GM21528 (cell line): ENCODE measurements at regions not wholly inside any gene's neighbourhood (a gene's known extent, or its start where the extent isn't known, plus 50 kb on each side); places are given as distances from the start of the nearest gene placed in this dataset.

Experiments used
- ATAC-seq: cut with Tn5 transposase; IDR thresholded peaks from one replicate; pipeline ENCODE4 v1.9.1; 2021; ENCODE audit warnings: mild to moderate bottlenecking, moderate library complexity; ENCODE audit not compliant: unreplicated experiment, low FRiP score

DNA sequence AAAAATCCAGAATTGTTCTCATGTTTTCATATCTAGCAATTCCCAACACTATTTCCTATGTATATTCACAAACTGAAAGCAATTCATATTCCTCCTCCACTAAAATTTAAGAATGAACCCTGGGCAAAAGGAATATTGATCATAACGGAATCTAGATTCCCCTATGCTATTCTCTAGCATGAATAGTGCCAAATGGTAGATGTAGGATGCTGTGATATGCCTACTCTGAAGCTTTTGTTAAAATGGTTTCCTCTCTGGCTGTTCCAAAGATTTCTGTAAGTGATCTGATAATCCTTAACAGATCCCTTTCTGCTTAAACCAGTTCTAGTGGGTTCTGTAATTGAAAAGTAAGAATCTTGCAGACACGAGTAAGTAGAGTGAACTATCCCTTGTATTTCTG lies 298.0 kb upstream of the TANK start:
- no peak for ATAC-seq

DNA sequence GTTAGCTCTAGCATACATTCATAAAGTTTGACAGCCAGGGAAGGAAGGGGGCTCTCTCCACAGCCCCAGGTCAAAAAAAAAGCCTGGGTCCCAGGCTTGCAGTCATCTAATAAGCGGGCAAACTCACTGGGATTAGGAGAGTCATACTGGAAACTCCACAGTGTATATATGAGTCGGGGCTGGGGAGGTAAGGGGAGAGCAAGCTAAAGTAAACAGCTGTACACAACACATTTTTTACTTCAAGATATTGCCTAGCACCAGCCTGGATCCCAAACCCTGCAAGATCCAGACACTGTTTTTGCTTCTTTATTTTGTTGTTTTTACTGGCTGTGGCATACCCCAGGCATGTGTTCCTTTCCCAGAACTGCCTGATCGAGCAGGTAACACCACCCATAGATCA lies 291.3 kb upstream of the TANK start:
- ATAC-seq, result no peak

DNA sequence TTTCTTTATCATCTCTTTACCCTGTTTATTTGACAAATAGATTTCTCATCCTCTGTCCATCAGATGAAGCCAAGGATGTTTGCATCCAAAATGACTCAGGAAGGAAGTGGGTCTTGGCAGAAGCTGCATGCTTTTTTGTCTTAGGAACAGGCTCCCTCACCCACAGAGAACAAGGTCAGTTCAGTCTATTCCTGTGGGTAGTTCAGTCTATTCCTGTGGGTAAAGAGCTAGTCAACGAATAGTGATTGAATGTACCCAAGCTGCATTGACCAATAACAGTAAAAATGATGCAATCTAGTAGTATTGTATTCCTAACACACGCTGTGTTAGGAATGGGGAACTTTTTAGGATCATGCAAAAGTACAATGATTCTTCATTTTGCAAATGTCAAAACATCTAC lies 290.8 kb upstream of the TANK start:
- ATAC-seq, result no peak

DNA sequence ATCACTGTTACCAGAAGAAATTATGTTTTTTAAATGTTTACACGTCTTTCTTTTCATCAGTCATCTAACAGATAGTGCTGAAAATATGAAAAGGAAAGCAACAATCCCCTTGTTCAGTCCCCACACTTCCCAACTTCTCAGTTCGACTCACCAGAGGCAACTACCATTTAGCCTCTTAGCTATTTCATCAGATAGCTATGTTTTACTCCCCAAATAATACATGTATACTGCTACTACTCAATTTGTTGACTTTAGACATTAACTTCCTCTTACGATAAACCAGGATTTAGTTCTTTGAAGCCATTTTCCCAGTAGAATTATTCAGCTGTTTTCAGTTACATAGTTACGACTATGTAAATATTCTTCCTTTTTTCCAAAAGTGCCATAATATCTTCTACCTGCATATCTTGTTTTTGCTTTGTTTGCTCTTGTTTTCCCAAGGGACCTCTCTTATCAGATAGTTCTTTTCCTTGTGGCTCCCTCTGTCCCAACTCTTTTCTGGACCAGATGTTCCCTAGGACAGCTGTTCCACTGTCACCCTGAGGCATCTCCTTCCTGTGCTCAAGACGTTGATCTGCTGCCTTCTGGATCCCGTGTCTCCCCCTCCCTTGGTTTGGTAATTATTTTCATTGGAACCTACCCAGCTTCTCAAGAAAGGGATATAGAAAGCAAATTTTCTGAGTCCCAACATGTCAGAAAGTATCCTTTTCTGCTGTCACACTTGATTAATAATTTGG lies 289.3 kb upstream of the TANK start:
- no peak for ATAC-seq

DNA sequence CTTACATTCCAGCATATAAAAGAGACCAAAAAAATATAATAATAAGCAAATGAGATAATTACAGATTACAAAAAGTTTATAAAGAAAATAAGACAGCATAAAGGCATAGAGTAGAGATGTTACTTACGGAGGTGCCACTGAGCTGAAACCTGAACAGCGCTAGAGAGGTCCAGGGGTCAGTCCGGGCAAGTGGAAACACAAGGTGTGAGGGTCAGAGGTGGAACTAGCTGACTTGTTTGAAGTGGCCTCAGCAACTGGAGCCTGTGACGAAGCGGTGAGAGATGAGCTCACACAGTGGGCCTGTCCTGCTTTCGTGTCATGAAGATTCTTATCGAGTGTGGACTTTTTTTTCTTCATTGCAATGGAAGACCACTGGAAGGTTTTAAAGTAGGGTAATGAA lies 288.3 kb upstream of the TANK start:
- no peak for ATAC-seq

DNA sequence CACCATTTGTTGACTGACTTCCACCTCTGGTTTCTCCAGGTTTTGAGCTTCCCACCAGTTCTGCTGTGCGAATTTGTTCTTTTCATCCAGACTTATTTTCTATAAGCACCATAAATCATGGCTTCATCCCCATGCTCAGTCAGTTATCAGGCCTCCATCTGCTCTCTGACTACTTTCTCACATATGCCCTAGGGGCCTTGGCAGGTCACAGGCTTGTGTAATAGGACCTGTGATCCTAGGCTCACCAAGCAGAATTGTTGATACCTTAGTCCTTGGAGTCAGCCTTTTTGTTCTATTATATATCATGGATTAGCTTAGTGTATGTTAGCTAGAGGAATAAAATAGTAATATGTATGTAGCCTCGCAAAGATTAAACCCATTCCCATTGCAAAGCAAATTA lies 284.2 kb upstream of the TANK start:
- no peak for ATAC-seq

DNA sequence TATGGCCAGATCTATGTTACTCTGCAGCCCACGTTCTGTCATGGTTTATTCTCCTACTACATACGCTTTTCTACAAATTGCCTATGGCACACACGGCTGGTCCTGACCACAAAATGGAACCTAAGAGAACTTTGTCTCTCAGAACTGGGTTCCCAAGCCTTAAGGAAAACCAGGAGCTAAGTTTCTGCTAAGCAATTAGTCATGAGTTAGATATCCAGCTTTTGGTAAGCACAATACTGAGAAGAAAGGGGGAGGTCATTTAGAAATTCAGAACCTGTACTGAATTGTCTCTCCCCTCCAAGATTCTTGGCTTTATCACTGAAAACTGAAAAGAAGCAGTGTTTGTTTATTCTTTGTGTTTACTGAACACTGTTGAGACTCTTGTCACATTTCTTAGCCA lies 283.5 kb upstream of the TANK start:
- no peak for ATAC-seq

DNA sequence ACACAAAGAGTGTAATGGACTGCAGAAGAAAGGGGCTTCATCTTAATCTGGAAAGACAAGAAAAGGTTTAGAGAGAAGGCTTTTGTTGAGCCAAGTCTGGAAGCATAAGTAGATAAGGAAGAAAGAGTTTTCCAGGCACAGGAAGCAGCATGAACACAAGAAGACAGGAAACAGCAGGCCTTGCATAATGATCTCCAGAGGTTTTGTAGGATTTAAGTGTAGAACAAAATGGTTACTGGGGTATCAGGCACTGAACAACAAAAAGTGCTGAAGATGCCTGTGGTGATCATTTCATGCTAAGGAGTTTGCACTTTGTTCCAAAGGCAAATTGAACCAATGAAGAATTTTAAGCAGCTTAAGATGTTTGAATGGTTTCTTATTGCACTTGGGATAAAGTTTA lies 281.6 kb upstream of the TANK start:
- no peak for ATAC-seq

DNA sequence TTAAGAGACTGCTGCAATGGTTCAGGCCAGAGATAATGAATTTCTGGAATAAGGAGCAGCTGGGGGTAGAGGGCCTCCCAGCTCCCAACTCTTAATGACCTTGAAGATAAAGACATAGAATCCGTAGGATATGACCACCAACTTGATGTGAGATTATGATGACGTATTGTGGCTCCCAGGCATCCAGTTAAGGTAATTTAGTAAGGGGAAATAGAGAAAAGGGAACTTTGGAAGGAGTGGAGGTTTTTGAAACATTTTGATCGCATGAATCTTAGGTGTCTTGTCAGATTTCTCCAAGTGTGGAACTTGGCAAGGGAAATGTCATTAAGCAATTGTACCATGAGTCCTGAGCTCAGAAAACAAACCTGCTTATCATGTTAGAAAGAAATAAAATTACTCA lies 277.3 kb upstream of the TANK start:
- no peak for ATAC-seq

DNA sequence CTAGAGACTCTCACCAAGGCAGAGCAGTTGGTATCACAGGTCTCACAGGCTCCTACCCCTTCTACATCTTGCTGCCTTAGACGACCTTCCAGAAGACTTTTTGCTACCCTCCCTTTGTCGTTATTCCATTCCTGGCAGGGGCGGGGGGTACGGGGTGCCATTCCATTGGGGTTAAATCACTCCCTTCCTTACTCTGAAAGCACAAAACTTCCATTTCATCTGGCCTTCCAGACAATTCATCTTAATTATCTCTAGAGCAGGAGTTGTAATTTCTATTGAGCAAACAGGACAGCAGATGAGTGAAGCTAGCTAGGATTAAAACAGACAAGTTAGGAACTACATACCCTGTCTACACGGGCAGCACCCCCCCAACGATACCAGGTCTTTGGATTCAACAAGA lies 276.2 kb upstream of the TANK start:
- no peak for ATAC-seq

DNA sequence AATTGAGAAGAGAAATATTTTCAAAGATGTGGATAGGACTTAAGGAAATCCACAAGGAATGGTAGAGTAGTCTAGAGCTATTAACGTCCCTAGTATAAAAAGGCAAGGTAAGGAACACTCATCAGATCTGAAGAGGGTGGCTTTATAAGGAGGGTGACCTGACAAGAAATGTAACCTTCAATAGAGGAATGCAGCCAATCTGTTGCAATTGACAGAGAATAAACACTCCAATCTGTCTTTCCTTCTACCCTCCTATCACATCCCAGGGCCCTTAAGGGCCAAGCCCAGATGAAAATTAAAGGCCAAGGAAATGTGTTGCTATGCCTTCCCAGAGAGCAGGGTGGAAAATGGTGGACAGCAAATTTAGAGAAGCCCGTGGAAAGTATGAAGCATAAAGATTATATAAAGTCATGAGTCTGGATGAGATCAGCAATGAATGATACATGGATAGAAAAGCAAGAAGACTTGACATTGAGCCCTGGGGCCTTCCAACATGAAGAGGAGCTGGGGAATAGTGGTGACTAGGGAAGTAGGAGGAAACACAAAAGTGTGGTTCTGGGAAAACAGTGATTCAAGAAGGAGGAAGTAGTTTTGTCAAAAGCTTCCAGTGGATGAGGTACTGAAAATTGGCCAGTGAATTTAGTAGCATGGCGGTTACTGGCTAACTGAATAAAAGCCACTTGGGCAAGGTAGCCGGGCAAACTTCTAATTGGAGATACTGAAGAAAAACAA lies 270.6 kb upstream of the TANK start:
- no peak for ATAC-seq

DNA sequence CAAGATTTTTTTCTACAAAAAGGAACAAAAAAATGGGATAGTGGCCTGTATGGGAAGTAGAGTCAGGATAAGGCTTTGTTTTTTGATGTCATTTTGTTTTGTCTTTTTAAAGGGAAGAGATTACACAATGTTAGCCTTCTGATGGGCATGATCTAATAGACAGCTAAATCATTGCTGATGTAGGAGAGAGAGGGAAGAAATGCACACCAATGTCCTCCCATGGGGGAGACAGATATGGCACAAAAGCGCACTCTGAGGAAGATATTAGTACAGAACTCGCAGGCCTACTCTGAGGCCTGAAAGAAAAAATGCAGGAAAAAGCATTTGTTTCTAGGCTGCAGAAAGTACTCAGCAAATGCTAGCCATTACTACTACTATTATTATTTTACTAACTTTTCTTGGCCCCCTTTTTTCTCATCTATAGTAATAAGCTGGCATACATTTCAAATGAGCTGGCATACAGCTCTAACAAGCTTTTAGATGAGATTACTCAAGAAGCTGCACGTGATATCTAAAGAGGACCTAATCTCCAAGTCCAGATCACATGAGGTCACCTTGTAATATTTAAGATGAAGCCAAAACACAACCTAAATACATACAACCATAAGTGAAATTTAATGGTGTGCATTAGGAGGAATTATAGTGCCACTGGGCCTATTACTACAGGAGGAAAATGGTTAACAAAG lies 269.4 kb upstream of the TANK start:
- no peak for ATAC-seq

DNA sequence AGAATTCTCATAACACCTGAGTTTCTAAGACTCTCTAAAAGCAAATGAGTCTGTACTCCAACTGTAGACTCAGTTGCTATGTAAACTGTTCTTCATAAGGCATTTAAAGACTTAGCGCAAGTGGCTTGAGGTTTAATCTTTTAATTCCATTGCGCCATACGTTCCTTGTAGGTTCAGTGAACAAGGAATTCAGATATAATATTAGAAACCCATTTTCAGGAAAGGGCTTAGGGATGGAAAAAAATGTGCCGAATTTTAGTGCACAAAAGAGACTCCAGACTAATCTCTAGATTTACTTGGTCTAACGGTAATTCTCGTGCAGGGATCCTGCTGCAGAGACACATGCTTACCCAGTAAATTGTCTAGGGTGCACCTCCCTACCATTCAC lies 268.9 kb upstream of the TANK start:
- ATAC-seq, result no peak

DNA sequence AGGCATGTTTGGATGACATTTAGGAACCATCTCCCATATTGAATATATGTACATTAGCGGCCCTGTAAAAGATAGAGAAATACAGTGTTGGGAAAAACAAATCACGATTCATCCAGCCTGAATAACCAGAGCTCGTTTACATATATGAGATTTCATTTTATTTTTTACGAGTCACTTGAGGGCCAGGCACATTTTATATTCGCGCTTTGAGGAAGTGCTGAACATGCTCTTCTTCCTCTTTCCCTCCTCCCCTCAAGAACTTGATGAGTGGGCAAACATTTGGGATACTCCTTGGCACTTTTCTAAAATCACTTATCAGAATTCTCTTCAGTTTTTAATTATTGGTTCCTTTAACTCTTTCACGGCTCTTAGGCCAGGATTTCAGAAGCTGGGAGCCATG lies 268.0 kb upstream of the TANK start:
- no peak for ATAC-seq

DNA sequence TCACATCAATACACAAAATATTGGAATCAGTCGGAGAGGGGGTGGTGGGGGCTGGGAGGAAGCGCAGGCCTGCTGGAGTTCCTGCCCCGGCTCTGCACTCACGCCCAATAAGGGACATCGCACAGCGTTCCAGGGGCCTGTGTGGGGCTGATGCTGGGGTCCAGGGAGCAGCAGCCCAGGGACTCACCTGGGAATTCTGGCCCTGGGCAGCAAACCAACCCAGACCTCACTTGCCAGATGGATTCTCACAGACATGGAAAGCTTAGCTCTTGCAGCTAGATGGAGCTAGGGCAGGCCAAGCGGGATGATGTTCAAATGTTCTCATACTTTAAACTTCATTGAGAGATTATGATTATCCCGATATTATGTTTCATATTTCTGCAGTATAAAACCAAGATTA lies 266.6 kb upstream of the TANK start:
- no peak for ATAC-seq

DNA sequence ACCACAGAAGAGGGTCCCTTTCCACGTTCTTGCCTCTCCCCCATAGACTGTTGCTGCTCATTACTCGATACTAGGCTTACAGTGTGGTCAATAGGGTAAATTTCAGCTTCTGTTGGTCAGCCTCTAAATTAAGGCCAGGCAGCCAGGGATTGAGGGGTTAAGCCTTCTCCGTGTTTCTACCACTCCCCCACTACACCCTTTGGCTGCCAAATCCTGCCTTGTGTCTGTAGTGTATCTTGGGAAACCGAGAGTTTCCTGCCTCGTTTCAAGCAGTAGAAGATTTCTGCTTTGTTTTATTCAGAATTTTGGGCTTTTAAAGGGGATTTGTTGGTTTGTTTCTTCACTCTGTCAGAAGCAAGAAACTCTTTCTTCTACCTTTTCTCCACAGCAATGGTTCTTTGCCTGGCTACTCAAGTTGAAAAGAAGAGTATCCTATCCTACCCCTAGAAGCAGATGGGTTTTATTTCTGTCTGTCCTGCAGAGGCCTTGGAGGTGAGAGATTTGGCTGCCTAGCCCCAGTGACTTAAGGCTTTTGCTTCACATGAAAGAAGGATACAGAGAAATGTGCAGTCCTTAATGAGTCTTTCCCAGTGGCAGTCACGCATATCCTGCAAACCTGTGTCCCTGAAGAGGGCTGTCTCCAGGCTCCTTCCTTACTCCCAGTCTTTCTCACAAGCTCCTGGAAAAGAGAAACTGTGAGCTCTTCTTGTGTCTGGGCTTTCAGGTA lies 261.5 kb upstream of the TANK start:
- no peak for ATAC-seq

DNA sequence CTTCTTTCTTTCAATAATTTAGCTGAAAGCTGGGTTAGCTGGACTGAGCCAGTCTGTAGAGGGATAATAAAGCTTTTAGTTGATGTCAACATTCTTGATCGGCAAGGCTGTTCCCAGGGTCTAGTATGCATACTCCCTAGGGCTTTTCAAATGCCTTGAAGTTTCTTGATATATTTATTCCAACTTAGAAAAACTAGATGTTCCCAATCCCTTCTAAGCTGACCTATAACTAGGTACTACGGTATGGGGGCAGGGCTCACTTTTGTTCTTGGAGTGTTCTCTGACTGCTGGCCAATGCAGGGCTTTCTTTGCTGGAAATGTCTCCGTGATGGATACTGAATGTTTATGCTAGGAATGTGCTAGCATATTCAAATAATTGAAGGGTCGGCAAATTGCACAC lies 258.6 kb upstream of the TANK start:
- ATAC-seq, result no peak

DNA sequence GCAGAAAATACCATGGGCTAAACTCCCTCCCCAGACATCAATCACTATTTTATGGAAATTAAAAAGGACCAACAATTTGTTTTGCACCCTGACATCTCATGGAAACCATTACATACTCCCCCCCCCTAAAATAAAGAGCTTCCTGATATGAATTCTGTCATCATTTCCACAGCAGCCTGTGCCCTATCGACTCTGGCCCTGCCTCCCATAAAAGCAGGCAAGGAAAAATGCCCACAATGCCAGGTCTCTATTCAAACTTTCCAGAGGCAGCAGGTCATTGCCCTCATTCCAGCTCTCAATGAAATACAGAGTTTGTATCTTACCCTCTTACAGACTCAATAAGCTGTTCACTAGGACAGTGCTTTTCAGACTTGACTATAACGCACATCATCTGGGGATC lies 254.4 kb upstream of the TANK start:
- ATAC-seq, result no peak

DNA sequence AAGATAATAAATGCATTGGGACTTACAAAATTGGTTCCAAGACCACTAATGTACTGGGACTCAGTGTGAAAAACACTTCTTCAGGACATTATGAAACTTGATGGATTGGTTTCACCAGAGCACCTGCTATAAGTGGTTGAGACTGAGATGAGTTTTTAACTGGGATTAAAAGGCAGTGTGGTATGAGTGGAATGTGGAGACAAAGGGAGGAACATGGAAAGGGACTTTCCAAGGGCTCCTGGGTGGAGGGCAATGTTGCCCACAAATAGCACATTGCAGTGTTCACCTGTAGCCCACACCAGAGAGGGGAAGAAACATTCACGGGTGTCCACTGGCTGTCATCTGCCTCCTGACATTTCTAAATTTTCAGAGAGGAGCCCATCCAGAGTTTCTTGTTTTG lies 253.3 kb upstream of the TANK start:
- no peak for ATAC-seq

DNA sequence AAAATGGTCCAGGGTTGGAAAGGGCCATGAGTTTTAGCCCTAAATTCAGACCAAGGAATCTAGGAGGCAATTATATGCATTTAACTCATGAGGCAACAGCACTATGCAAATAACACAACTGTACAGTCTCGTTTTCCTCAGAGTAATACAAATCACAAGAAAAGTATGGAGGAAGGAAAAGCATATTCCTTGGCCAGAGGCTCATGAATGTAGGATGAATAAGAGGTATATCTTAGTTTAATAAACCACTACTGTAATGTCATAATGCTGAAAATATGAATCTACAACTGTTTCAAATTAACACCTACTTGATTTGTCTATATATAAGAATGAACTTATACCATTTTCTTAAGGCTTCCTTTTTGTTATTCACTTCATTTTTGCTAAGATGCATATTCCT lies 252.5 kb upstream of the TANK start:
- no peak for ATAC-seq

DNA sequence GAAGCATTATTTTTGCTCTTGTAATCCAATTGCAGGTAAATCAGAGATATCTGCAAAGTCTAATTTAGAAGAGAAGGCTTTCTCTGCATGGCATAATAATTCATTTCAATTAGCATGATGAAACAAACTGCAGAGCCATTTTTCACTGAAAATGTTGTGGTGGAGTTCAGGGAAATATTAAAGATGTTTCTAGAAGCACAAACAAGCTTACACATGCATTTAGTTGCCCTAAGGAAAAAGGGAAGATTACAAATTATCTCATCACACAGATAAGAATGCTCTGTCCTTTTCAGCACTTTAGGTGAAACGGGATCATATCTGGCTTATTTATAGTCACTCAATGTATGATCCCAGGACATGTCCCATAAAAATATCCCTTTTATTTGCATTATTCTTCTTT lies 252.1 kb upstream of the TANK start:
- ATAC-seq, result no peak
